ENCODE measurements at regions not wholly inside any gene's neighbourhood (a gene's known extent, or its start where the extent isn't known, plus 50 kb on each side); places are given as distances from the start of the nearest gene placed in this dataset.

- no peak for DNase-seq (ENCODE audit: low read depth in 1 of 2, low spot score in 1 of 2)
These were observed 167.8 kb downstream of the RAB28 start for GRCh38 chr4:13316354-13316753.

DNA sequence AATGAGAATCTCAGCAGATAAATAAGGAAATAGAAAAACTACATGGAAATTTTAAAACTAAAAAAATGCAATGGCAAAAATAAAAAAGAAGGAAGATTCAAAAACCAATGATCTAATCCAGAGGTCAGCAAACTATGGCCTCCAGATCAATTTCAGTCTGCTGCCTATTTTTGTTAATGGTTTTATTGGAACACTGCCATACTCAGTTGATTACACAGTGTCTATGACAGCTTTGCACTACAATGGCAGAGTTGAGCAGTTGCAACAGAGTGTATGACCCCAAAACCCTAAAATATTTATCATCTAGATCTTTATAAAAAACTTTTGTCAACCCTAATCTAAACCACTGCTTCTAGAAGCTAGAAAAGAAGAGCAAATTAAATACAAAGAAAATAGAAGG lies 170.3 kb downstream of the RAB28 start:
- DNase-seq (ENCODE audit: low read depth in 1 of 2, low spot score in 1 of 2): no peak

GRCh38 chr4:13312264-13312663 lies 171.9 kb downstream of the RAB28 start:
- DNase-seq (ENCODE audit: low read depth in 1 of 2, low spot score in 1 of 2): no peak

- no peak for DNase-seq (ENCODE audit: low read depth in 1 of 2, low spot score in 1 of 2)
These were observed 174.4 kb downstream of the RAB28 start for GRCh38 chr4:13309751-13310150.

GRCh38 chr4:13306356-13306755 lies 177.8 kb downstream of the RAB28 start:
- DNase-seq (ENCODE audit: low read depth in 1 of 2, low spot score in 1 of 2): no peak

DNA sequence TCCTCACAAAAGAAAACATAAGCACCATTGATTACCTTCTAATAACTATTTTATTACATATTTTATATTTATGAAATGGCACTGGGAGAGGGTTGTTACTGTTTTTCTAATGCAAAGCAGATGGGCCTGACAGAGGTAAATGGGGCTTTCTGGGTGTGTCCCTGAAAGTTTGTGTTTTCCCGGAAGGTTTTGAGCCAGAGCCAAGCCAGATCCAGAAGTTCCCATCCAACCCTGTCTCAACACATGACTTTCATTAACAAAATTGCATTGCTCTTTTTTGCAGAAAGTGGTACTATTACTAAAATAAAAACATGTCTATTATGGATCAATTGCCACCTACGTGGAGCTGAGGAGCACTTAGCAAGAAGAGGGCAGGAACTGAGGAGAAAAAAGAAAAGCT lies 181.3 kb downstream of the RAB28 start:
- no peak for DNase-seq (ENCODE audit: low read depth in 1 of 2, low spot score in 1 of 2)

DNA sequence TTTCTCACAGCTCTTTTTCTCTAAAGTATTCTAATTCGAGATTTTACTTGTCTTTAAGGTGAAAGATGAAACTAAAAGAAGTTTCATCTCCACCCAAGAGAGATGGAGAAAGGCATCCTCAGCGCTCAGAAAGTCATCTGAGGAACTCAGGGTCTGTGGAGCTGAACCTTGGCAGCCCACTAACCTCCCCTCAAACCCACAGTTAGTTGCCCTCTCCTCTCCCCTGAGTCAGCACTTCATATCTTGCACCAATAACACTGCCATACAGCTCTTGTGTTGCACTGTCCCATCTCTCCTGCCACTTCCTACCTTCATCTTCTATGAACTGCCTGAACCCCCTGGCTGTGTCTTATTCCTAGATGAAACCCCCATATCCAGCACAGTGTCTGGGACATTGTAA lies 184.8 kb downstream of the RAB28 start:
- no peak for DNase-seq (ENCODE audit: low read depth in 1 of 2, low spot score in 1 of 2)

DNA sequence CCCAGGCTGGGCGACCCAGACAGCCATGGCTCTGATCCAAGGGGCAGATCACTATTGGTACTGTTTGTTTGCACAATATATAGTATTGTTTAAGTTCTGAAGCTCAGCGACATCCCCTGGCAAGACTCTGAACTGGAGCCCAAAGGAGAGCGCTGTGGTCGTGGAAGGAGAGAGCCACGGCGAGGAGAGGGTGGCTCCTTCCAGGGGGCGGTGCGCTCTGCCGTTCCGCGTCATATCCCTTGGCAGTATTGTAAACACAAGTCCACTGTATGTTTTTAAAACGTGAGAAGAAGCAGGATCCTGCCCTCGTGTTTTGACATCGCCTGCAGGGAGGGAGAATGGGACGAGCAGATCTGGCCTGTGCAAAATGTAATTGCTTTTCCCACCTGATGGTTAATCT lies 185.5 kb downstream of the RAB28 start:
- no peak for DNase-seq (ENCODE audit: low read depth in 1 of 2, low spot score in 1 of 2)

DNA sequence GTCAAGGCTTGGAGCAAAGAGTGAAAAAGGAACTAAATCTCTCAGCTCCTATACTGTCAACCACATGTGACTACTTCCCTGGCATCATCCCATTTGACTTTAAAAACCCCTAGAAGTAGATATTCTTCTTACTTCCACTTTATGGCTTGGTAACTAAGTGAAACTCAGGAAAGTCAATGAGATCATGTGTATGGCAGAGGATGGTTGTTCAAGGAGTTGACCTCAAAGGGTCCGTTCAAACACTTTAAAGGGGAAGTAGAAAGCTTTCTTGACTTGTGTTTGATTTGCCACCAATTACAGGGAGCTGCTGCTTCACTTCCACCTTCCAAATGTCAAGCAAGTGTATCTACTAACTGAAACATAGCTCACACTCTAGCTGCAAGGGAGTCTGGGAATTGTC lies 187.2 kb downstream of the RAB28 start:
- DNase-seq (ENCODE audit: low read depth in 1 of 2, low spot score in 1 of 2): no peak

DNA sequence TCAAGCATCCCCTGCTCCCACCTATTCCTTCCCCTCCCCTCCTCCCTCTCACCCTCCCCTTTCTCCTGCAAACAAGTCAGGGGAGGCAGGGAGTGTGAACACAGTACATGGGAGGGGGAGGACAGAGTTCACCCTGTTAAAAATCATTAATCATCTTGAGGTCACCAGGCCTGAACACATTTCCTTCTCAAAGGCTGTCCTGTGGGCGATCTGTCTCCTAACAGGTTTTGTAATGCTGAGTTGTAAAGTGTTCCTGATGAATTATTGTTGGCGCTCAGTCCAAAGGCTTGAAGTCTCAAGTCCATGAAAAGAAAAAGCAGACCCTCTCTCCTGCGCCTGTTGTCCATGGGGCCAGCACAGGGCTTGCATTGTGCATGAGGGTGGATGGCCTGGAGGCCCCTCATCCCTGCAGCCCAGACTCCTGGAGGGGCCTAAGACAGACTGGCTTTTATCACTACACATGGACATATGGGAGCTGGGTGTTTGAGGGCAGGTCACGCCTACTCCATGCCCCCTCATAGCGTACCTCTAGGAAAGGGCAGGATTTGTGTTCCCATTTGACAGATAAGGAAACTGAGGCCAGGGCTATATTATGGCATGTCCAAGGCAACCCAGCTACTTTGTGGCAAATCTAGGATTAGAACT lies 189.1 kb downstream of the RAB28 start:
- no peak for DNase-seq (ENCODE audit: low read depth in 1 of 2, low spot score in 1 of 2)

- DNase-seq (ENCODE audit: low read depth in 1 of 2, low spot score in 1 of 2): no peak
These were observed 191.8 kb downstream of the RAB28 start for GRCh38 chr4:13292372-13292771.

DNA sequence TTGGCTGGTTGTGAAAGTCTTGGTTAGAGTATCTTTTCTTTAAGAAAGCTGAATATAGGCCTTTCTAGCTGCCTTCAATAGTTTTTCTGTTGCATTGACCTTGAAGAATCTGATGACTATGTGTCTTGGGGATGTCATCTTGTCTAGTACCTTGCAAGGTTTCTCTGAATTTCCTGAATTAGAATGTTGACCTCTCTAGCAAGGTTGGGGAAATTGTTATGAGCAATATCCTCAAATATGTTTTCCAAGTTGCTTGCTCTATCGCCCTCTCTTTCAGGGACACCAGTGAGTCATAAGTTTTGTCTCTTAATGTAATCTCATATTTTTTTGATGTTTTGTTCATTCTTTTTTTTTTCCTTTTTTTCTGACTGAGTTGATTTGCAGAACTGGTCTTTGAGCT lies 194.7 kb downstream of the RAB28 start:
- DNase-seq (ENCODE audit: low read depth in 1 of 2, low spot score in 1 of 2): no peak

GRCh38 chr4:13285336-13285735 lies 198.8 kb downstream of the RAB28 start:
- DNase-seq (ENCODE audit: low read depth in 1 of 2, low spot score in 1 of 2): no peak

DNA sequence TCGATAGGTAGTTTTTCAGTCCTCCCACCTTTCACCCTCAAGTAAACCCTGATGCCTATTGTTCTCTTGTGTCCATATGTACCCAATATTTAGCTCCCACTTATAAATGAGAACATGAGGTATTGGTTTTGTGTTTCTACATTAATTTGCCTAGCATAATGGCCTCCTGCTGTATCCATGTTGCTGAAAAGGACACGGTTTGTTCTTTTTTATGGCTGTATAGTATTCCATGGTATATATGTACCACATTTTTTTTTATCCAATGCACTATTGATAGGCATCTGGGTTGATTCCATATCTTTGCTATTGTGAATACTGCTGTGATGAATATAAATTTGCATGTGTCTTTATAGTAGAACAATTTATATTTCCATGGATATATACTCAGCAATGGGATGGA lies 199.2 kb downstream of the RAB28 start:
- DNase-seq (ENCODE audit: low read depth in 1 of 2, low spot score in 1 of 2): no peak

GRCh38 chr4:13276357-13276756 lies 207.8 kb downstream of the RAB28 start:
- DNase-seq (ENCODE audit: low read depth in 1 of 2, low spot score in 1 of 2): no peak

DNA sequence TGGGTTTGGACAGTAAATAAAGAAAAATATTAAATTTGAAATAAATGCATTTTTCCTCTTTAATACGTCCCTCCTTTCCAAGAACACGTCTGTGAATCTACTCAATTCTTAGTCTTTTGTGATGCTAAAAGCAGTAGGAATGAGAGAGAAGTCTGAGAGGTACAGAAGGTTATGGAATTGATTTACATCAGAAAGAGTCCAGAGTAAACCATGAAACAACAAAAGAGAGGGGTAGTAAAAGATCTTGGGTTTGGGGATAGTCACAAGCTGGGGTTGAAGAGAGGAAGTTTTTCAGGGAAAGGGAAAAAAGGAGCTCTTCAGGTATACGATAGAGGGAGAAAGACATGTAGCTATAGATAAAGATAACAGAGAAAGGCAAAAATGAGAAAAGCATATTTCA lies 215.4 kb downstream of the RAB28 start:
- no peak for DNase-seq (ENCODE audit: low read depth in 1 of 2, low spot score in 1 of 2)

DNA sequence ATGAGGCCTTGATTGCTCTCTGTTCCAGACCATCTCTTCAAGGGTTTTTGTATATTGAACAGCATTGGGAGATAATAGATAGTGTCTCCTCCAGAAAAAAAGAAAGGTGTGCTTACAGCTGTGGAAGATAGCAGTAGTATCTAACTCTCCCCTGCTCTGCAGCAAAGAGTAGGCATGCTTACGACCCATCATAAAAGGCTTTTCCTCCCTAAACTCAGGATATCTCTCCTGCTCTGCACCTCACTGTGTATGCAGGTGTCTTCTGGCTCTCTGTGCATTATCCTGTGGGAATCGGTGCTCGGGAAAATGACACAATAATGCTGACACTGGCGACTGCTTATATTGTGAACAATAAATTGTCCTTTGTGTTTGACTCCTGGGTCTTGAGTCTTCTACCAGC lies 216.0 kb downstream of the RAB28 start:
- DNase-seq (ENCODE audit: low read depth in 1 of 2, low spot score in 1 of 2): no peak

DNA sequence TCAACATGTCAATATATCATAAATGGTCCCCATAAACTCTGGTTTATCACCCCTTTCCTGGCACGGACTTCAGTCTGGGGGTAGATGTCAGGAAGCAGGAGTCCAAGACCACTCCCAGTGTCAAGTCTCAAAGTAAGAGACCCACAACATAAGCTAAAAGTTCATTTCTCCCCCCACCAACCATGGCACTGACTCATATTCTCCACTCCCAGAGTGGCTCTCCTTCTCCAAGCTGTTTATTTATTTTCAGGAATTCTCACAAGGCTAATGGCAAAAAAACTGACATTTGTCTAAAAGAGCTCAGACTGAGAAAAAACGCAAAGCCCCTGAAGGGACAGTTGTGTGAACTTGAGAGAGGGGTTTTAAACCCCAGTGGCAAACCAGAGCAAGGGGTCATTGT lies 217.0 kb downstream of the RAB28 start:
- no peak for DNase-seq (ENCODE audit: low read depth in 1 of 2, low spot score in 1 of 2)

DNA sequence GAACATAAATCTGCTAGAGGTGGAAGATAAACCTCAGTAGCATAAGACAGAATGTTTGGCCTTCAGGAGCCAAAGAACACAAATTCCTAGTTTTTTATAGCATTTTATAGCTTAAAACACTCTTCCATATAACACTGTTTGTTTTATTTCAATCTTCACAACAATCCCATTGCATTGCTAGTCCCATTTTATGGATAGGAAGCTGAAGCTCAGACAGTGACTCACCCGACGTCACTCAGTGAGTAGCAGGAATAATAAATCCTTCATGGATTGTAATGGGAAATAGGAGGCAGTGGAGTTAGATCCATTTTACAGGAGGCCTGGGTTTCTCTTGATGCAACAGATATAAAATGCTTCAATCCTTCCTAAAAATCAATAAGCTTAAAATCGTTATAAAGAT lies 217.5 kb downstream of the RAB28 start:
- no peak for DNase-seq (ENCODE audit: low read depth in 1 of 2, low spot score in 1 of 2)

GRCh38 chr4:13263967-13264525 lies 220.1 kb downstream of the RAB28 start:
- DNase-seq (ENCODE audit: low read depth in 1 of 2, low spot score in 1 of 2): no peak

- no peak for DNase-seq (ENCODE audit: low read depth in 1 of 2, low spot score in 1 of 2)
These were observed 221.3 kb downstream of the RAB28 start for GRCh38 chr4:13262816-13263215.

DNA sequence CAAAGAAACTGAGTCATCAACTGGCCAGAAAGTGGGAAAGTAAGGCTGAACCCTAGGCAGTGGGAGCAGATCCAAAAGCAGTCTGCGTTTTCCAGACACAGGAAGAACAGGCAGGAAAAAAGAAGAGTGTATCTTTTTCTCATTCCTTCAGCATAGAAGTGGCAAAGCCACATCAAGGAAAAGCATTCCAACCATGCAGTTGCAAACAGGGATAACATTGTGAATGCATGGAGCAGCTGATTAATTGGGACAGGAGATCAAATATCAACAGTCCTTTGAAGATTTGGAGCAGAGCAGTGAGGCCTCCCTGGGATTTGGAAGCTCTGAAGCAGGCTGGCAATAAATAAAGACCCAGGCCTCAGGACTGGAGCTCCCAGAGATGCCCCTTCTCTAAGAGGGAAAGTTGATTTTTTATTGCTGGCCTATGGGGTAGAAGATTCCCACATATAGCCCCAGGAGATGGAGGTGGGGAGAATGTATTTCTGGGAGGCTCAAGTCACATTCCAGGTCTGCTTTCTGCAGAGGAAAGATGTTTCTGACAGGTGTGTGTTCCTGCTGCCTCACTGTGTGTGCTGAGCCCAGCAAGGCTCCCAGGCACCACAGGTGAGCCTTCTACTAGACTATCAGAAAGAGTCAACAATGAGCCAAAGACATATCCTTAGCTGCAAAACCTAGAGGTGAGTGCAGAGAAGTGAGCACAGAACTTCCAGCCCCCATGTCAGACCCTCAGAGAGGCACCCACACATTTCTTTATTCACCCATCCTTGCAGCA lies 222.5 kb downstream of the RAB28 start:
- DNase-seq (ENCODE audit: low read depth in 1 of 2, low spot score in 1 of 2): no peak

DNA sequence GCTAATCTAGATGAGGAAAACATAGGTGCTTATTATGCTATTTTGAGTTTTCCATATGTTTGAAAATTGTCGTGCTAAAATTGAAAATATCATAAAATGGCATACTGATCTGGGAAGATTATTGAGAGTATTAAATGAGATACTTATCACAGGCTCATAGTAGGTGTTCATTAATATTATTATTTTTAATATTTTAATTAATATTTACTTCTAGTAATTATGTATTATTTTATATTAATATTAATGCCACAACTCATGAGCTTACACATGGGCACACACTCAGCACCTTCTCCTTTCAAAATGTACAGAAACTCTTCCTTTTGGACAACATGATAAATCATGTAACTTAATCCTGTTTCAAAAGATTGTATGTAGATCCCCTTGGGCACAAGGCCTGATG lies 223.6 kb downstream of the RAB28 start:
- no peak for DNase-seq (ENCODE audit: low read depth in 1 of 2, low spot score in 1 of 2)

All from activated CD4-positive, alpha-beta T cell treated with anti-CD3 and anti-CD28 coated beads, Interleukin-2, amount 50 U/mL, for 24 hours (primary cell).